Activated CD8-positive, alpha-beta memory T cell treated with anti-CD3 and anti-CD28 coated beads for 48 hours (primary cell): ENCODE measurements at regions not wholly inside any gene's neighbourhood (a gene's known extent, or its start where the extent isn't known, plus 50 kb on each side); places are given as distances from the start of the nearest gene placed in this dataset.
"Not testable (repeated sequence)": the region's sequence is repeated elsewhere in the genome, so short reads cannot be mapped to it uniquely, and the experiment has no call there.

Experiments
- DNase-seq, 3 experiments: peaks; one replicate each; pipeline ENCODE4 v3.0.0-alpha.2; 2020; ENCODE audit warnings: low read depth in 2 of 3, low spot score in 2 of 3

DNA sequence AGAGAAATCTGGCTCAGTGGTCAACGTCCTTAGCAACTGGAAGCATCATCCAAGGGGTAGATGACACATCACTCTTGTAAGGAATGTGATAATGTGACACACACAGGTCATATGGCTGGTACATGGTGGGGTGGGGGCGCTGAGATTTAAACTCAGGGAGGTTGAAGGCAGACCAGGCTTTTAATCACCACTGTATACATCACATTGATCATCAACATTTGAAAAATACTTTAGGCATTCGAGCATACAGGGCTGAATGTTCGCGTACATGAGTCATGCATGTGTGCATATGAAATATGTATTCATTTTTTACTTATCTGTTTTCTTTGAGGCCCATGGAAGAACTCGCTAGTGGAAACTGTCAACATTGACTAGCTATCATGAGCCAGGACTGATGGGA, 976.4 kb downstream of the VRK1 start:
- no peak for DNase-seq

DNA sequence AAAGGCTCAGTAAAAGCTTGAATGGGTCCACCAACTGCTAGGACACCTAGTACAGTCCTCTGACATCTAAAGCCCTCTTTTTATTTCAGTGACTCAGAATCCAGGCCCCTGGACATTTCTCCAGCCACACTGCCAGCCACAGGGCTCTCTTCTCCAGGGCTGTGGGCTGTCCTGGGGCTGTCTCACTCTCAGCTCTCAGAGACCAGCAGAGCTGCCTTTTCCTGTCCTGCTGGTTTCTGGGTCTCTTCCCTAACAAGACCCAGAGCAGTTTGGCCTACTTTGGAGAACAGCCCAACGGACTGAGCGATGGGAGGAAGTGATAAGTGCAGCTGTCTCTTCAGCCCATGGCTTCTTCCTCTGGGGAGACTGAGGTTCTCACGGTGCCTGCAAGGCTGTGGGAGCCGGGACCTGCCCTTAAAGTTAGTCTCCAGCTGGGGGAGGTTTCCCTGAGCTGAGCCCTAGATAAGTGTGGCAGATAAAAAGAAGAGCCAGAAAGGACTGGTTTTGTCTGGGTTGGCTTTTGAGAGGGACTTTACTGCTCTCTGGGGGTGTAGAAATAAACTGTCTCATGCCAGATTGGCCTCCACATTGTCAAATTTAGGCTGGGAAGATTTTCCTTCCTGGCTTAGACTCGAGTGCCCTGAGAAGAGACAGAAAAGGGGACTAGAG, 979.8 kb downstream of the VRK1 start:
- no peak for DNase-seq

DNA sequence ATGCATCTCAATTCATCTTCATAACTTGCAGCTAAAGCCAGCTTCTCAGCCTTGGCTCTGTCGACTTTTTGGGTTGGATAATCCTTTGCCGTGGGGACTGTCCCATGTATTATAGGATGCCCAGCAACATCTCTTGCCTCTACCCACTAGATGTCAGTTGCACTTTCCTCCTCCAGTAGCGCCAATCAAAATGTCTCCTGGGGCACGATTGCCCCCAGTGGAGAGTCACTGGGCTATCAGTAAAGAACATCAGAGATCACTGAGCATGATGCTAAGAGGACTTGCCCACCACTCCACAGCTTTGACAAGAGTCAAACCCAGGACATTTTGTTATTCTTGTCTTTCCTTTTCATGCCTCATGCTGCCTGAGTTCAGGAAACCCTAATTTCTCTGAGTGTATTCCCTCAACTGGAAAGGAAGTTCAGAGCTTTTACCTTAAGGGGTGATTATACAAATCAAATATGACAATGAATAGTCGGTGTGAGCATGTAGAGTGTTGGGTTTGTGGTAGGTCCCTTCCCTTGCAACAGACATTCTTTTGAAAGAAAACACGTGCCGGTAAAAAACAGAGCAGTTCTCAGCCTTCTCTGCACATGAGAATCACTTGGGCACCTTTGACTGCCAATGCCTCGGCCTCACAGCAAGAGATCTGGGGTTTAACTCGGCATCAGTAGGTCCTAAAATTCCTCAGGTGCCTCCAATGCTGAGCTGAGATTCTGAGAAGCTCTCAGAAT, 980.6 kb downstream of the VRK1 start:
- DNase-seq, result no peak

DNA sequence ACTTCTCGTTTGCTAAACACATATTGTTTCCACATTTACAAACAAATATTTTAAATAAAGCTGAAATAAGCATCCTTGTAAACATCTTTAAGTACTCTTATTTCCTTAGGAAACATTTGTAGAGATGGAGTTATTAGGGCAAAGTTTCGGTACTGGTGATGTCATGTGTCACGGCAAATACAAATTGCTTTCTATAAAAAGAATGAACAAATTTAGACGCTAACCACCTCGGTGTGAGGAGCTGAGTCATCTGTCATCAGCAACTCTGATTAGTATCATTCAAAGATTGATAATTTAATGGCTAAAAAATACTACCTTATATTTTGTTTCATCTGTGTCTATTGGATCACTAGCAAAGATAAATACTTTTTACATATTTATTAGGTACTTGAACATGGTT, 982.0 kb downstream of the VRK1 start:
- DNase-seq, result no peak

DNA sequence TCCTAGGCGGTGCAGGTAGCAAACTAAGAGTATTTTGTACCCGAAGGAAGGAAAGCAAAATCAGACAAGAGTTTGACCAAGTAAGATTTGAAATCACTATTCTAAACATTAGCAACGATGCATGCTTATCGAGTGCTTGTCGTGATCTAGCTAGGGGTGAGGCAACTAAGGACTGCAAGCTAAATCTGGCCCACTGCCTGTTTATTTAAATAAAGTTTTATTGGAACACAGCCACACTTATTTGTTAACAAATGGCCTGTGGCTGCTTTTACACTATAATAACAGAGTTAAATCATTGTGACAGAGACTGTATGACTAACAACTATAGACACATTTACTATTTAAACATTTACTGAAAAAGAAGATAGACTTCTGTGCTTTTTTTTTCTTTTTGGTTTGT, 983.6 kb downstream of the VRK1 start:
- no peak for DNase-seq

DNA sequence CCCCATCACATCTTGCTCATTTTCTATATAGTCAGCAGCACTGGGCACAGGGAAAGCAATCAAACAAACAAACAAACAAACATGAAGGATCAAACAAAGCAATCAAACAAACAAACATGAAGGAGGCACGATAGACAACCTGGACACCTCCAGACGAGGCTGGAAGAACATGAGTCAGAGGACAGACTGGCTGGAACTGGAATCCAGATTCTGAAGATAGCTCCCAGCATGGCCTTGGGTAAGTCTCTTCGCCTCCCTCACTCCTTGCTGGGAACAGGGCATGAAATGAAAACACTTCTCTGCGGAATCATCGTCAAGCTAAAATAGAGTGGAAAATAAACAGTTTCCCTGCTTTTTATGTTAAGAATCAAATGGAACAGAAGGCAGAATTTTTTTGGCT, 984.8 kb downstream of the VRK1 start:
- no peak for DNase-seq

DNA sequence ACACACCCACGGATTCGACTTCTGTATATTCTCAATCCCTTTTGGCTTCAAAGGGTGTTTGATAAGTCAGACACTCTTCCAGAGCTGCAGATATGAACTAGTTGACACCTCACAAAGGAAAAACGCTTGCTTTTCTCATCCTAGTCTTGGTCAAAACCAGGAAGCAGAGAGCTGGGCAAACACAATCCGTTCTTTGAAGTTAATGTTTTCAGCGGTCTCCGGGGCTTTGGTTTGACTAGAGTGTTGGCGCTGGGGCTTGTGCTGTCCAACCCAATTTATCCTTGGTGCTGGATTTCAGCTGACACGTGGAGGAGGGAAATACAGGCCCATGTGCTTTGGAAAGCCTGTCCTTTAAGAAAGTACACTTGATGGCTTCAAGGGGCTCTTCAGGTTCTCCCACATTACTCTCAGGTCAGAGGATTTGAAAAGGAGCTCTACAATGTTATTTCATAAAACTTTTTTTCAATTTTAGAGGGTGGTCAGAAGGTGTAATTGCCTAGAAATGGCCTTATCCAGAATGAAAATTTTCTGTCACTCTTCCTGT, 985.8 kb downstream of the VRK1 start:
- DNase-seq, result no peak

DNA sequence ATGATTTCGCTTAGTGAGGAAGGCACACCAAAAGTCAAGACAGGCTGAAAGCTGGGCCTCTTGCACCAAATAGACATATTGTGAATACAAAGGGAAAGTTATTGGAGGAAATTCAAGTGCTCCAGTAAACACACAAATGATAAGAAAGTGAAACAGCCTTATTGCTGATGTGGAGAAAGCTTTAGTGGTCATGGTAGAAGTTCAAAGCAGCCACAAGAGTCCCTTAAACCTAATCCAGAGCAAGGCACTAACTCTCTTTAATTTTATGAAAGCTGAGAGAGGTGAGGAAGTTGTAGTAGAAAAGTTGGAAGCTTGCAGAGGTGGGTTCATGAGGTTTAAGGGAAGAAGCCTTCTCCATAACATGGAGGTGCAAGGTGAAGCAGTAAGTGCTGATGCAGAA, 988.3 kb downstream of the VRK1 start:
- DNase-seq, result no peak

DNA sequence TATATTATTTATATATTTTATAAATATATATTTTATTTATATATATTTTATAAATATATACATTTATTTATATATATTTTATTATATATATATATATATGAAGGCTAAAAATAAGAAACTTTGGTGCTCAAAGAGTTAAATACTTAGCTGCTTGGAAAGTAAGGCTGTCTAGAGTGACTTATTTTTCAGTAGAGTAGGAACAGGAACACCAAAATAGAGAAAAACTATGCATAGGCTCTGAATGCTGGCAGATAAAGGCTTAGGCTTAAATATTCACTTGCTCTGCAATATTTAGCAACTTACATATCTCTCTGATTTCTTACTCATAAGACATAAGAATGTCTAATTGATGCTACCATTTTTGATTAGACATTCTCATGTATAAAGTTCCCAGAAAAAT, 991.2 kb downstream of the VRK1 start:
- no peak for DNase-seq

DNA sequence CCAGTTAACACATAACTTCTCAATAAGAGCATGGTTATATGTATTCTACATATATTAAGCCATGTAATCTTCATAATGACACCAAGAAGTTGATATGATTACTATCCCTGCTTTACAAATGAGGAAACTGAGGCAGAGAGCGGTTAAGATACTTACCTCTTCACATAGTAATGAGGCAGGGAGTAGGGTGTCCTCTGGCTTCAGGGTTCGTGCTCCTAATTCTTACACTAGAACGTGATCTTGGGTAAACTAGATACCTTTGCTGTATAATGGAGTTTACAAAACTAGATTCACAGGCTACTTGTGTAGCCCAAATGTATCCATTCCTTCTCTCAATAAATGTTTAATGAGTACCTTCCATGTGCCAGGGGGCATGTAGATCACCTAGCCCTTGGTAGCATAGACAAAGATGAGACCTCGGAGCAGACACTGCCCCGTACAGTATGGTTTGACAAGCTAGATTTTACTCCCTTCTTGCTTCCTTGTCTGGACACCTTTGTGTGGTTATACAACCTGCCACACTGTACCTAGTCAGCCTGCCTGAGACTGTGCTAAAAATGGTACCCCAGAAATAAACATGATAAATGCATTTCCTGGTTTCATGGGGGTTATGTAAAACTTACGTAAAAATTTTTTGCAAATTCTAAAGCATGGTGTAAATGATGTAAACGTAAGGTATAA, 991.8 kb downstream of the VRK1 start:
- DNase-seq, result no peak

DNA sequence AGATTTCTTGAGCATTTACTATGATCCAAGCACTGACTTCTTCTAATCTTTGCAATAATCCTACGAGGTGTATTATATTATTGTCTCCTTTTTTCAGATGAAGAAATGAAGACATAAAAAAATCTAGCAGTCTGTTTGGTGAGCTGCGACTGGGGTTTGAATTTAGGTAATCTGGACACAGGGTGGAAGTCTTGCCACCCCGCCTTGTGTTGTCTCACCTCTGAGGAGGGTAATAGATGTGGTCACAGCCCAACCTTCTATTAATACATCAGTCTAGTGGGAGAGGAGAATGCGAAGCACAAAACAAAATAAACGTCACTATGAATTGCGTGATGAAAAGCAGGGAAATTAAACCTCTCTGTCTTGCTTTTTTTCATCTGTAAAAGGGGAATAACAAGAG, 993.9 kb downstream of the VRK1 start:
- no peak for DNase-seq

DNA sequence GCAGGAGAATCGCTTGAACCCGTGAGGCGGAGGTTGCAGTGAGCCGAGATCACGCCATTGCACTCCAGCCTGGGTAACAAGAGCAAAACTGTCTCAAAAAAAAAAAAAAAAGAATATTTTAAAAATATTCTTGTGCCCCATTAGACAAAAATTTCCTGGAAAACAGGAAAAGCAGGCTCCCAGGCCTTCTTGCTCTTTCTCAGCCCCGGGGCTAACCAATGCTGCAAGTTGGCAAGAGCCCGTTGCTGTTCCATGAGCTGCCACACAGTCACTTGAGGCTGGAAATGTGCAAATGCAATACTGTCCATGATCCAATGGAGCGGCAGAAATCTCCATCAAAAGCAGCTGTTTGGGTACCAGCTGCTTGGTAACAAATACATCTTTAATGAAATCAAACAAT, 994.7 kb downstream of the VRK1 start:
- DNase-seq, result no peak

DNA sequence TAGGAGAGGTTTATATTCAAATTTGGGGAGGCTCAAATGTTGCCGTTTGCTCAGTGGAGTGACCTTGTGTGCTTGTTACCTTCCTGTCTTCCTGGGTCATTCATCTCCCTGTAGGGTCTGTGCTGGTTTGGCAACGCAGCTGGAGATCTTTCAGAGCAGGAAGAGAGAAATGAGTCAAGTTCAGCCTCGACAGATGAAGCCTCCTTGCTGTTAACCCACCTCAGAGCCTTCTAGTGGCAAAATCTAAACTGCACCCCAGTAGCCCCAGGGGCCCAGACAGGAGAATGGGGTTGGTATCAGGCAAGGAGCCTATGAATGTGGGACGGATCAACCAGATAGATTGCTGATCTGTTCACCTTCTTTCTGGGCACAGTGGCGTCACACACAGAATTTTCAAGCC, 999.3 kb downstream of the VRK1 start:
- DNase-seq, result no peak

DNA sequence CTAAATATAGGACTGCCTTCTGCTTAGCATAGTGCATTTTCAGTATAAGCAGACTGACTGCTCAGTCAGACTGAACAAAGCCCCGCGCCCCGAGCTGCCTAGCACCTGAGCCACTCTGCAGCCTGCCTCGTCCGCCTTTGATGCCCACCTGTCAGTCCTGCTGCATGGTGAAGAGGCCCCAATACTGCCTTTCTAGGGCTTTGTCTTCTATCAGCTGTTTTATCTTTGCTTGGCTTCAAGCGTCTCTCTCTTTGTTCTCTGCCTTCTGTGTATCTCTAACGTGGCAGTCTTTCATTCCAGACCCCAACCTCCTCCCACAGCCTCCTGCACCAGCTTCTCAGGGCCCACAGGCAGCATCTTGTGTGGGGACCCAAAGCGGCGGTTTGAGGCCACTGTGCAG, 1001.0 kb downstream of the VRK1 start:
- no peak for DNase-seq

DNA sequence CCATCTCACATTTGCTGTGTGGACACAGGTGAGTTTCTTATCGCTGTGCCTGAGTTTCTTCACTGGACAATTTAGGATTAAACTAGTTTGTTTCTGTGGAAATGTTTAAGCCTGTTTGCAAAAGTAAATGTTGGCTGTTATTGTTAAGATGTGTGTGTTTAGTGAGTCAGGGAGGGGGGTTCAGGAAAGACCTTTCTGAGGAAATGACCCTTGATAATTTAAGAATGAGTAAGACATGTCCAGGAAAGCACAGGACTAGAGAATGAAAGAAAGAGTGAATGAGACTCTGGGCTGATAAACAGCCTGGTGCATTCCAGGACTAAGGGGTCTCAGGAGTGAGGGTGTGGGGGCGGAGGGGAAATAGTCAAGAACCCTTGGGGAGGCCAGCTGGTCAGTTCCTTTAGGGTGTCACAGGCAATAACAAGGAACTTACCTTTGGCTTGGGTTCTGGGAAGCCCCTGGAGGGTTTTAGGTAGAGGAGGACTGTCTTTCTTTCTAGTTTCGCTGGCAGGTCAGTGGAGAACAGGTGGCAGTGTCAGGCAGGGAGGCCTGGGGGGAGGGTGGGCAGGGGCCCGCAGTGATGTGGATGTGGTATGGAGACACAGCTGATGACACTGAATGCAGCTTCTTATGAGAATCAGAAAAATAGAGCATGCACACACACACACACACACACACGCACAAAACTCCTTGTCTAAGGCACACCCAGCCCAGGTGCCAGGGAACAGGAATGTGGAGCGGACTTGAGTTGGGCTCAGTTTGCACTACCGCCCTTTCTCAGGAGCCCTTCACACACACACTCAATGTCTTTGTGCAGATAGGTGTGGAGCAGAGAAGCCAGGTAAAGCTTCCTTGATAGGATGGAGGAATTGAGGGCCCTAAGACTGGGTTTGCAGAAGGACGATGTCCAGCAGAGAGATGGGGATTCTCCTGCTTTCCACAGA, 1005.5 kb downstream of the VRK1 start:
- DNase-seq, result no peak

DNA sequence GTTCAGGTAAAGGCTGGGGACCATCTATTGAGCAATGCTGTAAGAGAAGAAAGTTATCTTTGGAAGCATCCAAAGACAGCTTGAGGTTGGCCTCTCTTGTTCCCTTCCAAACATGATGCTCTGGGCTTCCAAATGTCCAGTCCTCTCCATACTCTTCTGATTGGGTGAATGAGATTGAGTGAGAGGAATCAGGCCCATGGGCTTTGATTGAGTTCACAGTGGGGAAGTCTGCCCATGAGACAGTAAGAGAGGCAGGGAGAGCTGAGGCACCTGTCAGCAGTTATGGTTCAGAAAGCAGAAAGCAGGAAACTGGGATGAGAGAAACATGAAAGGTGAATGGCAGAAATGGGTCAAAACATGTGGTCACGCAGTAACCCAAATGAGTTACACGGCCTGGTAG, 1006.9 kb downstream of the VRK1 start:
- no peak for DNase-seq

DNA sequence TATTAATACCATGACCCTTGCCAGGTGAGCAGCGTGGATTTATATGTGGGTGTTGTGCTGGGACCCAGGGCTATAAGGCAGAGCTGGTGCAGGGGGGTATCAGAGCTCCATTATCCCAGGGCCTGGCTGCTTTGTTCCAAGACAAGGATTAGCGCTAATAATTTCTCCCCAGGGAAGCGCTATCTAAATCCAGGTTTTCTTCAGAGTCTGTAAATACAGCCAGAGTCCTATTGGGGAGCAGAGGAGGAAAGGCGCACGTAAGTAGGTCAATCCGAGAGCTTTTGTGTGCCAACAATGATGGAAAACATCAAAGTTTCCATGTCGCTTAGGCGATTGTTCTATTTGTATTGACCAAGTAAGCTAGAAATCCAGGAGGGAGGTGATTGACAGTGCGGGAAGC, 1009.7 kb downstream of the VRK1 start:
- DNase-seq, result no peak

DNA sequence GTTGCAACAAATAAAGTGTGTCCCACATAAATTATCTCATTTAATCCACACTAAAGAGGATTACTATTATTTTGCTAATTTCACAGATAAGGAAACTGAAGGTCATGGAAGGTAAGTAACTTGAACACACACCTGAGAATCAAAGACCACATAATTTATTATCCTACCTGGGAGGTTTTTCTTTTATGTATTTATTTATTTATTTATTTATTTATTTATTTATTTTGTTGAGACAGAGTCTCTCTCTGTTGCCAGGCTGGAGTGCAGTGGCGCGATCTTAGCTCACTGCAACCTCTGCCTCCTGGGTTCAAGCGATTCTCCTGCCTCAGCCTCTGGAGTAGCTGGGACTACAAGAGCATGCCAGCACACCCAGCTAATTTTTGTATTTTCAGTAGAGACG, 1011.4 kb downstream of the VRK1 start:
- not testable (repeated sequence) for DNase-seq

DNA sequence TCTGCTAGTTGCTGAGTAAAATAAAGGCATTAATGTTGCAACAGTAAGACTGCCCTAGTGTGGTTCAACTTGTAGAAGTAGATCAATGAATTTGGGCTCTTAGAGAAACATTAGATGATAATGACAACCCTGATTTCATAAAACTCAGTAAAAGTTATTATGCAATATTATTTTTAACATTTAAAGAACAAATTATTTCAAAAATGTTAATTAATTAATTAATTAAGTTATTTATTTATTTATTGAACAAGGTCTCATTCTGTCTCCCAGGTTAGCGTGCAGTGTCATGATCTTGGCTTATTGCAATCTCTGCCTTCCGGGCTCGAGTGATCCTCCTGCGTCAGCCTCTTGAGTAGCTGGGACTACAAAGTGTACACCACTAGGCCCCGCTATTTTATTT, 1016.4 kb downstream of the VRK1 start:
- no peak for DNase-seq

DNA sequence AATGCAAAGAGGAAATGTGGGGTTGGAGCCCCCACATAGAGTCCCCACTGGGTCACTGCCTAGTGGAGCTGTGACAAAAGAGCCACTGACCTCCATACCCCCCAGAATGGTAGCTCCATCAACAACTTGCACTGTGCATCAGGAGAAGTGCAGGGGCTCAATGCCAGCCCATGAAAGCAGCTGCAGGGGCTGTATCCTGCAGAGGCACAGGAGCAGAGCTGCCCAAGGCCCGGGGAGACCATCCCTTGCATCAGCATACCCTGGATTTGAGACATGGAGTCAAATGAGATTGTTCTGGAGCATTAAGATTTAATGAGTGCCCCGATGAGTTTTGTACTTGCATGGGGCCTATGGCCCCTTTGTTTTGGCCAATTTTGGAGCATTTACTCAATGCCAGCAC, 1023.6 kb downstream of the VRK1 start:
- no peak for DNase-seq

DNA sequence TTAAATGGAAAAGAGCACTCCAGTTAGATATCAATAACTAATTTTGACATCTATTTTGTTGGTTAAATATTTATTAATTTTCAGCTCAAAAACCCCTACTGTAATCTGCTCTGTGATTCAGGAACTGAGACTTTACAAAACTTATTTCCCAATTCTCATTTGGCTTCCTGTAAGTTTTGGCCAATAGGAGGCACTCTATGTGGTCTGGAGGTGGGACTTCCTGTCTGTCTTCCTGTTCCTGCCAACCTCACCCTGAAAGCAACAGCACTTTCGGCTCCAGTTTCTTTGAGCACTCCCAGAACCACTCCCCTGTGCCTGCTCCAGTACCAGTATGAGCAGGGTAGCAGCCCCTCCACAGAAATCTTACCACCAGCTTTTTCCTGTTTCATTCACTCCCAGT, 1027.0 kb downstream of the VRK1 start:
- no peak for DNase-seq
